HG03196 (cell line): ENCODE measurements at regions not wholly inside any gene's neighbourhood (a gene's known extent, or its start where the extent isn't known, plus 50 kb on each side); places are given as distances from the start of the nearest gene placed in this dataset.

Experiments
- ATAC-seq: cut with Tn5 transposase; IDR thresholded peaks from one replicate; pipeline ENCODE4 v1.9.1; 2021; ENCODE audit not compliant: unreplicated experiment

GRCh38 chr7:31455844-31456243 is 58.0 kb upstream of the ITPRID1 start:
- ATAC-seq, result no peak

- ATAC-seq, result no peak
Measured at GRCh38 chr7:31456646-31457368, 57.1 kb upstream of the ITPRID1 start.

GRCh38 chr7:31457551-31457950 is 56.3 kb upstream of the ITPRID1 start:
- no peak for ATAC-seq

GRCh38 chr7:31458203-31458602 is 55.7 kb upstream of the ITPRID1 start:
- no peak for ATAC-seq

- ATAC-seq, result no peak
Measured at GRCh38 chr7:31462636-31463035, 51.3 kb upstream of the ITPRID1 start.
